Activated effector memory CD4-positive, alpha-beta T cell treated with Interleukin-2 at 50 U/mL for 16 hours (primary cell): ENCODE measurements at regions not wholly inside any gene's neighbourhood (a gene's known extent, or its start where the extent isn't known, plus 50 kb on each side); places are given as distances from the start of the nearest gene placed in this dataset.
A peak's percentile ranks its signal among the peaks of the same experiment; 100 is the strongest.

Experiments
- DNase-seq: peaks from one replicate; pipeline ENCODE4 v3.0.0-alpha.2; 2020

DNA sequence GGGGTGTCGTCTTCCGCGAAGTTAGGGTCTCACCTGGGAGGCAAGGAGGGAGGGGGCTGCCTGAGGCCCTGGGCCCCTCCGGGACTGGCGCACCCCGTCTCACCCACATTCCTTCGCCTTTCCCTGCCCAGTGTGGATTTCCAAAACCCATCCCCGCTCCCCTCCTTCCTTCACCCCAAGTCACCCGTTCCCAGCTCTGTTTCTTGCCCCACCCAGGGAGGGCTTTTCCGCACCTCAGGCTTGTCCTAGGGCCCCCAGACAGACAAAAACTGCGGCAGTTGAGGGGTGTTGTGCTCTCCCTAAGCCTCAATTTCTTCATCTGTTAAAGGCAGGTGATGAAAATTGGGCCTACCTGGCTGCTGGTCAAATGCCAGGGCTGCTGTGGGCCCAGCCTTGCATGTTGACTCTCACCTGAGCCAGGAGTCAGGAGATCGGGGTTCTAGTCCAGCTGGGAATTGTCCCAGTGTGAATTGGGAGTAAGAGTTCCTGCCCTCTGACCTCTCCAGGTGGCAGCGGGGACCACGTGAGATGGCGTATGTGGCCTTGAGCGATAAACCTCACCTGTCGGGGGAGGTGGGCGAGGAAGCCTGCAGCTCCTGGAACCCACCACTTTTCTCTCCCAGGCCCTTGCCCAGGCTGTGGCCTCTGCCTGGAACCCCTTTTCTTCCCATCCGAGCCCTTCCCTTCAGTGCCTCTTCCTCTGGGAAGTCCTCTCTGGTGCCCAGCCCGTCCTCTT, 143.4 kb upstream of the IER5L start:
- no peak for DNase-seq

DNA sequence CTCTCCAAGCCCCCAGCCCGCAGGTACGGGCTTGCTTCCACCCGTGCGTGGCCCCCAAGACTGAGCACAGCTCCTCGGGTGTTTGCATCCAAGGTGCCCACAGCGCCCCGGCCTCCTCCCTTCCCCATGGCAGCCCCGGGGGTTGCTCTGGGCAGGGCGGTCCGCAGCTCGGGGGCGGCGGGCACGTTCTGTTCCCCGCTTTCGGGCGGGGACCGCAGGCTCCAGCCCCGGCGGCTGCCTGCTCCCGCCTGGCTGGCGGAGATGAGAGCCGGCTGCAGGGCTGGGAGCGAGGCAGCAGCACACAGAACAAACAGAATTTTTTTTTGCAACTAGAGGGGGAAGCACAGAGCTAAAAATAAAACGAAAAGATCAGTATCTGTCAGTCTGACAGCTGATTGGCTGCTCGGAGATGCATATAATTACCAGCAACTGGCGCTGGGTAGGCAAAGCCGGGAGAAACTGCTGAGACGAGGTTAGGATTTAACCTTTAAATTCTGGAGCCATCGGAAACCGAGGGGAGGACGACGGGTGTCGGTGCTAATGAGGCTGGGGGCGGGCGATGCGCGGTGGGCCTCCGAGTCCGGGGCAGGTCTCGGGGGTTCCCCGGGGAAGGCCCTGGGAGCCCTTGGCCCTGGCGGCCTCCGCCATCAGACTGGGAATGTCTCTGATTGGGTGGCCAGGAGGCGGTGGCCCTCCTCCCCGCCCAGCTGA, 142.7 kb upstream of the IER5L start:
- peak; percentile 12 for DNase-seq

DNA sequence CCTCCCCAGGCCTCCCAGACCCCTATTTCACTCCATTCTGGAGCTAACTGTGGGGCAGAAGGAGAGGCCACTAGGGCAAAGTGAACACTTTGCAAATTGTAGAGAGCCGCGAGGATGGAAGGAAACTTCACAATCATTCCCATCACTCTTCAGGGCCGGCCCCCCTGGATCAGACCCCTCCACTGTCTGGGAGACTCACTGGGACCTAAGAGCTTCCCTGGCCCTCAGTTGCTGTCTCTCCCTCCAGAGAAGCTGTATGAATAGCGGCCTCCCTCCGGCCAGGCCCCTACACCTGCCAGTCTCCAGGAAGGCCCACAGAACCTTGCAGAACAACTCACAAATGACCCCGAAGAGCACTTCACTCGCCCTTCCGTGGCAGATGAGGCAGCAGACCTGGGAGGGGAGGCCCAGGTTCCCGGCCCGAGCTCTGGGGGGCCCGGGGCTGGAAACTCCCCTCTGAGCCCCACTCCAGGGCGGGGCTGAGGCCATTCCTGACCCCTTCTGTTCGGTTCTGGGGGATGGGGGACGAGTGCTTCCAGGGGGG, 141.9 kb upstream of the IER5L start:
- no peak for DNase-seq

DNA sequence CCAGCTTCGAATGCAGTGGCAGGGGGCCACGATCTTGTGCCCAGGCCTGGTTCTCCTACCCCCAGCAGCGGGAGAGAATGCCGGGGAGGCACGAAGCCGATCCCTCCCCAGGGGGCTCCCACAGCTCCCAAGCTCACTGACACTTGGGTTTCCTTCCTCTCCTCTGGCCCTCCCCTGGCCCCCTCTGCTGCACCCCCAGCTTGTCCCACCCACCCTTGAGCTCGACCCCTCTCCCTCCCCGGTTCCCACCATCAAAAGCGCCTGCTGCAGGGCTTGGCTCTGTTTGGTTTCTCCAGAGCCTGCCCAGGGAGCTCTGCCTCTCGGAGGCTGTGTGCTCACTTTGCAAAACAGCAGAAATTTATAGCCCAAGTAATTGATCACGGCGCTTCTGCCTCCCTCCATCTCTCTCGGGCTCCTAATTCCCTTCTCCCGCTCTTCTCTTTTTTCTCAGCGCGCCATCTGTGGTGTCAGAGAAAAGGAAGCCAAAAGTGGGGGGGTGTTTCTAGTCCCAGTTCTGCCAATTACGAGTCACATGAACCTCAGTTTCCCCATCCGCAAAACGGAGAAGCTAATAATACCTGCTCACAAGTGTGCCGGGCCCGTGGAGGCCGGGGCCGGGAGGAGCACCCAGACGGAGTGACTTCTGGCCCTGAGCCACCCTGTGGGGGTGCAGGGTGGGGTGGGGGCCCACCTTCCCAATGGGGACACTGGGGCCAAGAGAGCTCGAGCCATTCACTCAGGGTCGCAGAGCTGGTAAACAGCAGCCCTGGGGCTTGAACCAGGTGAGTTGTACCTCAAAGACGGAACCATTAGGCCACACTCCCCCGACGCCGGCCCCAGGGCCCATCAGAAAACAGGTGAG, 141.2 kb upstream of the IER5L start:
- DNase-seq = no peak

DNA sequence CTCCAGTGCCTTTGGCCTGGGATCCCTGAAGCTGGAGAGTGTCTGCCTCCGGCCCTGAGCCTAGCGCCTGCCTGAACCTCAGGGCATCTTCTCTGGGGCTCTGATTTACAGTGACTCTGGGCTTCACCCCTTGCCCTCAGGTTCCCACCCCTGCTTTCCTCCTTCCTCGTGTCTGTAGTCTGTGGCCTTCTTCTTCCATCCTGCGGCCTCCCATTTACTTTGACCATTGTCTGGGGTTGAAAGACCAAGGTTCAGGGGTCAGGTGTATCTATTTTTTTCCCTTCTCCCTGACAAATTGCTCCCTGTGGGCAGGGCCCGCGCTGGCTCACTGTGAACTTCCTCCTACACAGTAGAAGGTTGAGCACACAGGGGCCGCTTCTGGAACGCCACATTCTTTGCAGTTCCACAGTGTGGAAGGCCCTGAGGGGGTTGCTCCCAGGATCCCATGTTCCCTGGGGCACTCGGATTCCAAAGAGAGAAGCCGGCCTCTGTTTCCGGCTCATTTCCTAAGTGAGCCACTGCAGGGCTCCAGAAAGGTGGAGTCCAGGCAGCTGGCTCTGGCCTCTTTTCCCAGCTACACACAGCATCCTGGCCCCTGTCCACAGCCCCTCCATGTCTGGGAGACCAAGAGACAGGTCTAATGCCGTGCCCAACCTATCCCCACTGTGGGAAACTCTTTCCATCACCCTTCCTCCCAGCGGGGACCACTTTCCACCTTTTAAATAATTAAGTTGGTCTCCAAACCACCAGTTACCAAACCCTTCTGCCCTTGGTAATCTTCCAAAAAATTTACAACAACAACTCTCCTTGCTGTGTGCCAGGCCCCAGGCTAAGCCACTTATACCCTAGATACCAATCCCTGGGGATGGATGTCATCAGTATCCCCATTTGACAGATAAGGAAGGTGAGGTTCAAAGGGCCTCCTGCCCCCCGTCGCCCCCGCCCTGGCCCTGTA, 140.3 kb upstream of the IER5L start:
- DNase-seq = no peak

DNA sequence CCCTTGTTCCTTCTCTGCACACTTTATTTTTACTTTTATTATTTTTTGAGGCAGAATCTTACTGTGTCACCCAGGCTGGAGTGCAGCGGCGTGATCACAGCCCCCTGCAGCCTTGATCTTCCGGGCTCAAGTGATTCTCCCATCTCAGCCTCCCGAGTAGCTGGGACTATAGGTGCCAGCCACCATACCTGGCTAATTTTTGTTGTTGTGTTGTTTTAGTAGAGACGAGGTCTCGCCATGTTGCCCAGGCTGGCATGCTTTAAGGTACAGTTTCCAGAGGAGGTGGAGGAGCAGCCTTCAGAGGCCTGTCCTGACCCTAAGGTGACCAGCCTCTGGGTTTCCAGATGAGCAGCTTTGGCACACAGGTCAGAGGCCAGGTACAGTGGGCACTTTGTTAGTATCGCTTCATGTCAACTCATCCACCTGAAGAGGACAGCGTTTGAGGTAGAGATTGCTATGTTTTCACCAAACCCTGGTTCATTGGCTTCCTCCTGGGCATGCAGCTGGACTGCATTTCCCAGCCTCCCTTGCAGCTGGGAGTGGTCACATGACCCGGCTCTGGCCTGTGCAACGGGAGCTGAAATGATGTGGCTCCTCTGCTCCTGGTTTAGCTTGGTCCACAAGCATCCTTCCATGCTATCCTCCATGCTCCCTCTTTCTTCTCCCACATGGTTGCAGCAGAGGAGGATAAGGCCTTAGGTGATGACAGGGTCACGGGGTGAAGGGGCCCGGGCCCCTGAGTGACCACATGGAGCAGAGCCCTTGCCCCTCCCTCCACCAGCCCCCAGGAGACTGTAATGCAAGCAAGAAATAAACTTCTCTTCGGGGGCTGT, 139.3 kb upstream of the IER5L start:
- DNase-seq = no peak

DNA sequence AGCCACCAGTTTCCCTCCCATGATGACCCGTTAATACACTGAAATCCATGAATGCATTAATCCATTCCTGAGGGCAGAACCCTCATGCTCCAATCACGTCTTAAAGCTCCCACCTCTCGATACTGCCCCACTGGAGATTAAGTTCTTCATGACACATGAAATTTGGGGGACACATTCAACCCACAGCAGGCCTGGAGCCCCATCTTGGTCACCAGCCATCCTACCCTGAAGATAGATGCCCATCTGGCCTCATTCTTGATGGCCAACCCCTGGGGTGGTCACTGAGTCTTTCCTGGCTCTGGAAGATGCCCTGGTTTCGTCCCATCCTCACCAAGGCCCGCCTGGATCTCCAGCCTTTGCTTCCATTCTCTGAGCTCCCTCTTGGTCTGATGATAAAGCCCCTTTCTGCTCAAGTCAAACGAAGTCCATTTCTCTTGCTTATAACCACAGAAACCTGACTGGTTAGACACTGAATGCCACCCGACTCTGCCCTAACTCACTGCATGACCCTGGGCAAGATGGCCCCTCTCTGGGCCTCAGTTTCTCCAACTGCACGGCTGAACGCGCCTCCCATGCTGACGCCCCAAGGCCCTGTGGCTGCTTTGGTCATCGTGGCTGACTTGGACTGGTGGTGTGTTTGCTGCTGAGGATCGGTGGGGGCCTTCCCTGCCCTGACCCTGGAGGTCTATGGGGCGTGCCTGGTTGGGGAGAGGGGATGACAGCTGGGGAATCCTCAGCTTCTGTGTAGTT, 138.4 kb upstream of the IER5L start:
- no peak for DNase-seq

DNA sequence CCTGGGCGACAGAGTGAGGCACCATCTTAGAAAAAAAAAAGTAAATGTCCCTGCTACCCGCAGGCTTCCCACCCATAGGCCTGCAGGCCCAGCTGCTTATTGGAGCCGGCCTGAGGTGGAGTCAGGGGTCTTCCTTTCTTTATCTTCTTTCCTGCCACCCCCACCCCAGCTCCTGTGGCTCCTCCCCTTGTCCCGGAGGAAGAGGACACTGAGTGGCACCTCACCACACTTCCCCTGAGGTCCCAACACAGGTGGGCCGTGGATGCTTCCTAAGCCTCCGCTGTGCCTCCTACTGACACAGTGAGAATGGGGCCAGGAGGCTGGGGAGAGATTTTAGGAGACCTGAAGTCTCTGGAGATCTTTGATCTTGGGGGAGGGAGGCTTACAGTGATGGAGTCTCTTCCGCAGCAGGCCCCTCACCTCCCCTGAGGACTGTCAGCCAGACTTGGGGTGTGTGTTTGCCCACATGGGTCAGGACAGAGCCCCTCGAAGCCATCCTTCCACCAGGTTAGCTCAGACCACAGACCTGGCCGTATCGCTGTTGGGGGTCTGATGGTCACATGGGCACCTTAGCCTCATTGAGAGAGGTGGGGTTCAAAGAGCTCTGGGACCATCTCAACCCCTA, 135.4 kb upstream of the IER5L start:
- DNase-seq = no peak

DNA sequence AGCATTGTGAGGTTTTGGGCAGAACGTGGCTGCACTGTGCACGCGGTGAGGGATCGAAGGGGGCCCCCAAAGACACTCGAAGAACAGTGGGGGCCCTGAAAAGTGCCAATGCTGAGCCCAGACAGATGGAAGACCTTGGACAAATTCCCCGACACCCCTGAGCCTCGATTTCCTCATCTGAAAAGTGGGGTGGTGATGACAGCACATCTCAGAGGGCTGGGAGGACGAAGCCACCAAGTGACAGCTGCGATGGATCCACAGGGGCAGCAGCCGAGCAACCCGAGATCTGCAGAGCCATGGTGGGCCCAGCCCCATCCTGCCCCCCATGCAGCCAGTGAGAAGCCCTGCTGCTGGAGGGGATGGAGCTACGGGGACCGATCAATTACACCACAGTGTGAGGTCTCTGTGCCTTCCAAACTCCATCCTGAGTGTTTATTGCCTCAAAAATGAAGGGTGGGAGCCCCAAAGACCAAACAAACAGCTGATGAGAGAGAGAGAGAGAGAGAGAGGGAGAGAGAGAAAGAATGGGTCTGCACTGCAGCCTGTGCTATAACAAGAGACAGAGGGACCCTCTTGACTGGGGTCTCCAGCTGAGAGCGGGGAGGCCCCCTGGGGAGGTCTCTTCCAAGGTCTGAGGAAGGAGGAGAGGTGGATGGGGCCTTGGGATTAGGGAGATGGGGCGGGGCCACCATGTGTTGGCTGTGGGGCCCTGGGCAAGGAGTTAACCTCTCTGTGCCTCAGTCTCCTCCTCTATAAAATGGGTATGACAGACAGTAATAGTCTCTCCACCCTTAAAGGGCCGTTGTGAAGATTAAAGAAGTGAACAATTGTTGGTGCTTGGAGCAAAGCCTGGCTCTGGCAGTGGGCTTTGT, 134.4 kb upstream of the IER5L start:
- no peak for DNase-seq

DNA sequence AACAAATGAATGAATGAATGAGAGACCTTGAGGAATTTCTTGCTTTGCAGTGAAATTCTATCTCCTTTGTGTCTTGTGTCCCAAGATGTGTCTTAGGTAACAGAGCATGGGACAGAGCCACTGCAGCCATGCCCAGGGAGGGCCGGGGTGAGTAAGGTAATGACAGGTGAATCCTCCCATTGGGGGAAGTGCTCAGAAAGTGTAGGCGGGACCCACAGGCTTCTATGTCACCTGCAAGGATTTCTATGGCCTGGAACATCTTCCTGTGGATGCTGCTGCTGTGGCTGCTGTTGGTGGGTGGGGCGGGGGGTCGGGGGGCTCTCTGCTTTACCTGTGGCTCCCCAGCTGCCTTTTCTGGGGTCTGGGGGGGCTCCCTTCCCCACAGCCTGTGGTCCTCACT, 133.6 kb upstream of the IER5L start:
- no peak for DNase-seq

DNA sequence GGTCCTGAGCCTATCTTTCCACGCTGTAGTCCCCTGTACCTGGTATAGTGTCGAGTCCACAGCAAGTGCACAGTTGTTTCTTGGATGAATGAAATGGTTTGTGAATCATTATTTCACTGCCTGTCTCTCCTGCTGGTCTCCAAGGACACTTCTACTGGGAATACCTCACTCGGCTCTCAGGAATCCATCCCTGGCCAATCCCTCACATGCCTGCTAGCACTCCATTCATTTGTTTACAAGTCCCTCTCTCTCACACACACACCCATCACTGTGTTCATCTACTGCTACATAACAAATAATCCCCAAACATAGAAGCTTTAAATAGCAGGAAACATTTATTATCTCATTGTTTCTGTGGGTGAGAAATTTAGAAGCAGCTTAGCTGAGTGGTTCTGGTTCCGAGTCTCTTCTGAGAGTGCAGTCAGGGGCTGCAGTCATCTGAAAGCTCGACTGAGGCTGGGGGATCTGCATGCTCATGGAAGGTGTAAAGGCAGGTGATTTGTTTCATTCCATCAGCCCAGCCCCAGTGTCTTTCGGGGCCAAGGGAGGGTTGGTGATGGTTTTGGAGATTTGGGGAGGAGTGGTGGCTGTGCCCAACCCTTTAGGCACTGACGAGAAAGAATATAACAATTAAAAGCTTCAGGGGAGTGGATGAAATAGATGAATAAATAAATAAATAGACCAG, 132.7 kb upstream of the IER5L start:
- no peak for DNase-seq

DNA sequence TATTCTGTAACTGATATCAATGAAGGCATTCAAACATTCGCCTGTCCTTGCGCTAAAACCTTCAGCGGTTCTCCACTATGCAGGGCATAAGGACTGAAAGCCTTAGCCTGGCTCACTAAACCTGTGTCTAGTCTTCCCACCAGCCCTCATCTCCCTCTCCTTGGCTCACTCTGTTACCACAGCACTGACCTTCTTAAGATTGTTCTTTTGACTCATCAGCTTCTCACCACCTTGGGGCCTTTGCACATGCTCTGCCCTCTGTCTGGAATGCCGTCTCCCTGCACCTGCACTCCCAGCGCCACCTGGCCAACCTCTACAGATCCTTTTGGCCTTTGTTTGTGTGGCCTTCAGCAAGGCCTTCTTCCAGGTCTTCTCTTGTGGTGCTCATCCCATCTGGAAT, 131.8 kb upstream of the IER5L start:
- no peak for DNase-seq

DNA sequence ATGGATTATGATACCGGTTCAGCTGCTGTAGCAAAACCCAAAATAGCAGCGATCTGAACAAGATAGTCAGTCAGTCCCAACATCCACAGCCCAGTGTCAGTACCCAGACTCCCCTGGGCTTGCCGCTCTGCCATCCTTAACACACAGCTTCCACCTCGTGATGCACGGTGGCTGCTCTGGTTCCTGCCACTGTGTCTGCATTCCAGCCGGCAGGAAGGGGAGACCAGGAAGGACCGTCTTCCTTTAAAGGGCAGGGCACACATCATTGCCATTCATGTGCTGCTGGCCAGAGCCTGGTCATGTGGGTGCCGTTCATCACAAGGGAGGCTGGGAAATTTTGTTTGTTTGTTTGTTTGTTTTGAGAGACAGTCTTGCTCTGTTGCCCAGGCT, 131.0 kb upstream of the IER5L start:
- DNase-seq = no peak

DNA sequence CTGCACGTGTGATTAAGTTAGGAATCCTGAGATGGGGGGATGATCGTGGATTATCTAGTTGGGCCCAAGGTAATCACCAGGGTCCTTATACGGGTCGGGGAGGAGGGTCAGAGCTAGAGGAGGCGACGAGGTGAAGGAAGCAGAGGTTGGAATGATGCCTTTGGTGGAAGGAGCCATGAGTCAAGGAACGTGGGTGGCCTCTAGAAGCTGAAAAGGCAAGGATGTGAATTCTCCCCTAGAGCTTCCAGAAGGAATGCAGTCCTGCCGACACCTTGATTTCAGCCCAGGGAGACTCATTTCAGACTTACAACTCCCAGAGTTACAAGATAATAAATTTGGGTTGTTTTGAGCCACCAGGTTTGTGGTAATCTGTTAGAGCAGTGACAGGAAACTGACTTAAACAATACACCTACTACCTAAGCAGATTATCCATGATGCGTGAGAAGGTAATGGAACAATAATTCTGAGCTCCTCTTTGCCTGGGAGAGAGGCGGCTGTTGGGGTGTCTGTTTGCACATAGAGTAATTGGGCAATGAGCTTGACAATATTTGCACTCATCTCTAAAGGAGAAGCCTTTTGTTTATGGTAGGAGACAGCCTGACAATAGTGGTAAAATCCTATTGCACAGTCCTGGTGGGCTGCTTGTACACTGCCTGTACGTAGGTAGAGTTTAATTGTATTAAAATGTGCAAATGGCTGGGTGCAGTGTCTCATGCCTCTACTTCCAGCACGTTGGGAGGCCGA, 129.3 kb upstream of the IER5L start:
- DNase-seq = no peak

DNA sequence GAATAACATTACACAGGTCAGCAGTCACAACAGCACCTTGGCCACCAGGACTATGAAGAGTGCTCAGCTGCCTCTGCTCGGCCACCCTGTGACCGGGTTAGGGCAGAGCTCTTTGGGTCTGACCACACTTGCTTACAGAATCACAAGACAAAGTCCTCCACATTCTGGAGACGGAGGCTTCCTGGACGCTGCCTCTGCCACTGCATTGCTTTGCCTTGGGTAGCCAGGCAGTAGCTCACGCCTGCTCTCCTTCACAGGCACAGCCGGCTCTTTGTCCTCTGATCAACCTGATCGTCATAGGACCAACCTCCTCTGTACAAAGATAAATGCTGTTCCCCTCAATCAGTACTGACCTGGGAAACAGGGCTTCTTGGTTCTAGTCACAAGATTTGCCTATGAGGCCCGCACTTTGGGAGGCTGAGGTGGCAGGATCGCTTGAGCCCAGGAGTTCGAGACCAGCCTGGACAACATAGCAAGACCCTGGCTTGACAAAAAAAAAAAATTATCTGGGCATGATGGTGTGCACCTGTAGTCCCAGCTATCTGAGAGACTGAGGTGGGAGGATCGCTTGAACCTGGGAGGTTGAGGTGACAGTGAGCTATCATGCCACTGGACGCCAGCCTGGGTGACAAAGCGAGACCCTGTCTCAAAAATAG, 128.4 kb upstream of the IER5L start:
- DNase-seq = no peak

DNA sequence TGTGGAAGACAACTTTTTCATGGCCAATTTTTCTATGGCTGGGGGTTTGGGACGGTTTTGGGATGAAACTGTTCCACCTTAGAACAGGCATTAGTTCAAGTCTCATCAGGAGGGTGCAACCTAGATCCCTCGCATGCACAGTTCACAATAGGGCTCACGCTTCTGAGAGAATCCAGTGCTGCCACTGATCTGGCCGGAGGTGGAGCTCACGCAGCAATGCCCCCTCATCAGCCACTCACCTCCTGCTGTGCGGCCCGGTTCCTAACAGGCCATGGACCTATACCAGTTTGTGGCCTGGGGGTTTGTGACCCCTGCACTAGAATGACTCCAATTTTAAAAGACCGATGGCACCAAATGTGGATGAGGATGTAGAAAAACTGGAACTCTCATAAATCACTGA, 127.2 kb upstream of the IER5L start:
- no peak for DNase-seq

DNA sequence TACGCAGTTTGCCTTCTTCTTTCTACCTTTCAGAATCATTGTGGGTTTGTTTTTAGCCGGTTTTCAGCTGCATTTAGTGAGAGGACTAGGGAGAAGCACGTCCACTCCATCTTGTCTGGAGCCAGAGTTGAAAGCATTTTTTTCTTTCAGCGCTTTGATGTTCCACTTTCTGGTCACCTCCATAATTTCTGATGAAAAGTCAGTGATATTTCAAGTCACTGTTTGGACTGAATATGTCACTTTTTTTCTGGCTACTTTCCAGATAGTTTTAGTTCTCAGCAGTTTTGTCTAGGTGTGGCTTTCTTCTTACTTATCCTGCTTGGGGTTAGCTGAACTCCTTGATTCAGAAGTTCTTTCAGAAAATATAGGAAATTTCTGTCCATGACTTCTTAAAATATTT, 123.9 kb upstream of the IER5L start:
- DNase-seq = no peak
